B cell (primary cell): ENCODE measurements at regions not wholly inside any gene's neighbourhood (a gene's known extent, or its start where the extent isn't known, plus 50 kb on each side); places are given as distances from the start of the nearest gene placed in this dataset.
"Not testable (repeated sequence)": the region's sequence is repeated elsewhere in the genome, so short reads cannot be mapped to it uniquely, and the experiment has no call there.

Source experiments
- CTCF ChIP-seq: fragments of 200-600 bp; IDR thresholded peaks from one replicate; pipeline ENCODE4 v1.8.0; 2022; ENCODE audit warnings: antibody characterized with exemption, mild to moderate bottlenecking
- EZH2 ChIP-seq: IDR thresholded peaks from 2 replicates; pipeline ENCODE4 v1.6.1; 2012; ENCODE audit warnings: borderline replicate concordance, low read depth, mild to moderate bottlenecking, moderate library complexity, low read length; ENCODE audit not compliant: insufficient read depth, poor library complexity, severe bottlenecking

DNA sequence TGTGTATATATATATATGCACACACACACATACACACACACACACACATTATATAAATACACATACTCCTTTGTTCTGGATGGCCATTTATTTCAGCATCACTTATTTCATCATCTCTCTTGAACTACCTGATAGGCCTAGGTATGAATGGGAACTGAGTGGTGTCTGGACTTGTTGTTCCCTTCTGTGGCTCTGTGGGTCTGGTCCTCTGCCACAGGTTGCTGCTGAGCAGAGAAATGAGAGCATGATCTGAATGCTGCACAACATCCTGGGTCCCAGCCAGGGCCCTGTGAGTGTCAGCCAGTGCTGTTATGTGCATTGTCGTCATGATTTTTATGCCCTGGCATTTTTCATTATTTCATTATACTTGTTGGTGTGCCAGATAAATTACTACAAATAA is 116.3 kb downstream of the CDRT15L2 start:
- not testable (repeated sequence) for TF ChIP-seq CTCF, EZH2
